ENCODE measurements at regions not wholly inside any gene's neighbourhood (a gene's known extent, or its start where the extent isn't known, plus 50 kb on each side); places are given as distances from the start of the nearest gene placed in this dataset.

- TF ChIP-seq CTCF (IDR thresholded peaks at IDR 0.05) (no peak), POLR2A (IDR thresholded peaks at IDR 0.05) (no peak)
Observed at GRCh38 chr3:1902416-1902815, 196.2 kb upstream of the CNTN4 start.

All from adrenal gland (tissue), 5 donors.